Mesodermal cell (in vitro differentiated cells): ENCODE measurements at regions not wholly inside any gene's neighbourhood (a gene's known extent, or its start where the extent isn't known, plus 50 kb on each side); places are given as distances from the start of the nearest gene placed in this dataset.

Experiments used
- H3K27ac ChIP-seq: 2 replicates; pipeline ENCODE4 v1.7.0; 2013; ENCODE audit warnings: mild to moderate bottlenecking, low read depth, low read length, moderate library complexity; ENCODE audit not compliant: severe bottlenecking
- H3K36me3 ChIP-seq: 2 replicates; pipeline ENCODE4 v1.7.1; 2013; ENCODE audit warnings: mild to moderate bottlenecking, low read length, moderate library complexity; ENCODE audit not compliant: control insufficient read depth, insufficient read depth
- H3K4me1 ChIP-seq: one replicate; pipeline ENCODE4 v1.7.1; 2013; ENCODE audit warnings: mild to moderate bottlenecking, low read length; ENCODE audit not compliant: insufficient read depth, control insufficient read depth, poor library complexity, severe bottlenecking
- H3K4me3 ChIP-seq: 2 replicates; pipeline ENCODE4 v1.7.0; 2013; ENCODE audit warnings: low read length, control low read depth, mild to moderate bottlenecking; ENCODE audit not compliant: insufficient read depth, poor library complexity, severe bottlenecking; ENCODE audit errors: extremely low read depth
- H3K9me3 ChIP-seq: 2 replicates; pipeline ENCODE4 v1.7.1; 2013; ENCODE audit warnings: mild to moderate bottlenecking, low read length, moderate library complexity; ENCODE audit not compliant: control insufficient read depth
- WGBS, 2 experiments: methylation state at CpG; one replicate each; pipeline ENCODE4 v1.1.5; 2013; ENCODE audit warnings: missing lambda C conversion rate in 2 of 2; ENCODE audit not compliant: insufficient coverage in 2 of 2; 5-methylcytosine and 5-hydroxymethylcytosine counted together

GRCh38 chr18:76750917-76751890 is 71.2 kb upstream of the ZNF236 start:
- Histone ChIP-seq H3K36me3 (no peaks in the 10 kb centered on the region), H3K4me1 (no peaks in the 10 kb centered on the region), H3K9me3 (peaks cover 21% of the 10 kb centered on the region), H3K27ac (no peak overlapping the region), H3K4me3 (no peak overlapping the region)
- WGBS, 2 experiments, result 83 to 87% methylated on average over 4 to 5 of the region's 5 CpGs

DNA sequence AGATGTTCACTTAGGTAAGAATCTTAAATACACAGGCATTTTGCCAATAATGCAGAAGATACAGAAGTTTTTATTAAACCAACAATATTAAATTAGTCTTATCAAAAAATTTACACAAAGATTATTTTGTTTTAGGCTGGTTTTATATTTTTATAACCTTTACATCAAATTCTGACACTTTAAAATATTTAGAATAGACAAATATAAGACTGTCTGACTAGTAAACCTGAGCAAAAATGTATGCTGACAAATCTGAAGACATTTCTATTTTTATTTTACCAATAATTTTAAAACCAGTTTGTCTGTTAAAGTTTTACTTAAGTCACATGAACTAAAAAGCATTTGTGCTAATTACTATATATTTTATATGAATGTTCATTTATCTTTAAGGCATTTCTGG is 72.1 kb upstream of the ZNF236 start:
- peaks cover 21% of the 10 kb centered on the region for H3K9me3 ChIP-seq
- no peak overlapping the region for H3K4me3 ChIP-seq
- no peak overlapping the region for H3K27ac ChIP-seq
- no peaks in the 10 kb centered on the region for H3K4me1 ChIP-seq
- no peaks in the 10 kb centered on the region for H3K36me3 ChIP-seq

DNA sequence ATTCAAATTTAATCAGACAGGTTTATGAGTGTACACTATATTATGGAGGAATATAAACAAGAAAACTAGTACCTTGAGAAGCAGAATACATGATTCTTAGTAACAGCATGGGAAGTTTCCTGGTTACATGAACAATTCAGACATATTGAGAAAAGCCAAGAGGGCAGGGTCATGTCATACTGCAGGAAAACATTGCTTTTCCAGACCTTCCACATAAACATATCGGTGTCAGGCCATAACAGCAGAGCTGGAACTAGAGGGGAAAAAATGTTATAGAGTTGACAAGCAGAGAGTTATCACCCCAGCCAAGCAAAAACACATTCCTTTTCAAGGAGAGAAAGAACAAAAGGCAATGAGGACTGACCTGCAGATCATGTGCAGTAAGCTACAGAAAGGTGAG is 74.7 kb upstream of the ZNF236 start:
- Histone ChIP-seq H3K9me3 (peaks cover 21% of the 10 kb centered on the region), H3K4me3 (no peak overlapping the region)

GRCh38 chr18:76741346-76741745 is 81.0 kb upstream of the ZNF236 start:
- no peaks in the 10 kb centered on the region for H3K9me3 ChIP-seq
- H3K36me3 ChIP-seq, result no peaks in the 10 kb centered on the region
- WGBS, 2 experiments, result 83 to 95% methylated on average over 2 of the region's 3 CpGs
- peaks cover 6% of the 10 kb centered on the region for H3K4me1 ChIP-seq
- H3K4me3 ChIP-seq, result no peak overlapping the region
- H3K27ac ChIP-seq, result no peak overlapping the region

More for the DNA sequence above, 74.7 kb upstream of the ZNF236 start:
- WGBS, 2 experiments, result no CpG with 5 or more reads among the region's 1 CpG
- Histone ChIP-seq H3K4me1 (no peaks in the 10 kb centered on the region), H3K36me3 (no peaks in the 10 kb centered on the region), H3K27ac (no peak overlapping the region)

GRCh38 chr18:76736309-76736708 is 86.0 kb upstream of the ZNF236 start:
- Histone ChIP-seq H3K9me3 (no peaks in the 10 kb centered on the region), H3K4me3 (no peak overlapping the region), H3K27ac (no peak overlapping the region), H3K36me3 (no peaks in the 10 kb centered on the region), H3K4me1 (peaks cover 6% of the 10 kb centered on the region)
- 88 to 90% methylated on average over 13 to 16 of the region's 18 CpGs for WGBS, 2 experiments

- WGBS, 2 experiments, result 71 to 88% methylated on average over 1 of the region's 2 CpGs
- H3K4me3 ChIP-seq, result no peak overlapping the region
- no peaks in the 10 kb centered on the region for H3K36me3 ChIP-seq
- peaks cover 9% of the 10 kb centered on the region for H3K9me3 ChIP-seq
- no peak overlapping the region for H3K27ac ChIP-seq
- no peaks in the 10 kb centered on the region for H3K4me1 ChIP-seq
These were observed 91.5 kb upstream of the ZNF236 start for GRCh38 chr18:76730901-76731300.

DNA sequence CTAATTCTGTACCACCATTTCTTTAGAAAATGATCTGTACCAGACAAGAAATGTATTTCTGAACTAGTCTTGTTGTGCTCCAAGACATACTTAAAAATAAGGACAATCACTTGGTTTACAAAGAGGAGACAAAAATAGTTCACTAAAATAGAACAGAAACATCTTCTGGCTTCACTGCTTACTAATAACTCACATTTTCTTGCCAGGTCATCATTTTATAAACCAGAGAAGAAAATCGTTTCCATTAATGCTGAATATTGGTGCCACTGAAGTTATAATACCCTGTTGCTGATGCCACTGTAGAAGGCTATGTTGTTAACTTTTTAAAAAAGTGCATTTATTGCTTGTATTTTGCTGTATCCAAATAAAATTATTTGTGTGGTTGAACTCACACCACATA is 94.8 kb upstream of the ZNF236 start:
- Histone ChIP-seq H3K4me1 (no peaks in the 10 kb centered on the region), H3K4me3 (no peak overlapping the region), H3K27ac (no peak overlapping the region), H3K9me3 (peaks cover 9% of the 10 kb centered on the region), H3K36me3 (no peaks in the 10 kb centered on the region)
- no CpG with 5 or more reads among the region's 1 CpG for whole genome bisulfite sequencing, 2 experiments

DNA sequence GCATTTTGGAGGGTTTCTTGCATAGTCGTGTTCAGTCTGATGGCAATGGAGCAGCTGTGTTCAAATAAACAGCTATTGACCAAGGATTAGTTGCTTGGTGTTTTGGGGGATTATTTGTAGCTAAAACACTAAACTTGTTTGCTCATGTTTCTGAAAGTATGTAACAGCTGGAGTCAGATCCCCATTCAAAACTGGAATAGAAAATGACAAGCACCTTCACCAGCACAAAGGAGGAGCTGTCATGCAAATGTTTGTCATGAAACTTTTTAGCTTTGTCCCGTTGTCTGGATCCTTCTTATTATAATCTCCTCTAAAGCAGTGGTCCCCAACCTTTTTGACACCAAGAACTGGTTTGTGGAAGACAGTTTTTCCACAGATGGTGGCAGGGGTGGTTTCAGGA is 96.9 kb upstream of the ZNF236 start:
- no peak overlapping the region for H3K27ac ChIP-seq
- H3K4me1 ChIP-seq, result no peaks in the 10 kb centered on the region
- peaks cover 9% of the 10 kb centered on the region for H3K9me3 ChIP-seq
- H3K4me3 ChIP-seq, result no peak overlapping the region
- WGBS, 2 experiments, result 70 to 78% methylated on average over 1 to 2 of the region's 2 CpGs
- no peaks in the 10 kb centered on the region for H3K36me3 ChIP-seq

DNA sequence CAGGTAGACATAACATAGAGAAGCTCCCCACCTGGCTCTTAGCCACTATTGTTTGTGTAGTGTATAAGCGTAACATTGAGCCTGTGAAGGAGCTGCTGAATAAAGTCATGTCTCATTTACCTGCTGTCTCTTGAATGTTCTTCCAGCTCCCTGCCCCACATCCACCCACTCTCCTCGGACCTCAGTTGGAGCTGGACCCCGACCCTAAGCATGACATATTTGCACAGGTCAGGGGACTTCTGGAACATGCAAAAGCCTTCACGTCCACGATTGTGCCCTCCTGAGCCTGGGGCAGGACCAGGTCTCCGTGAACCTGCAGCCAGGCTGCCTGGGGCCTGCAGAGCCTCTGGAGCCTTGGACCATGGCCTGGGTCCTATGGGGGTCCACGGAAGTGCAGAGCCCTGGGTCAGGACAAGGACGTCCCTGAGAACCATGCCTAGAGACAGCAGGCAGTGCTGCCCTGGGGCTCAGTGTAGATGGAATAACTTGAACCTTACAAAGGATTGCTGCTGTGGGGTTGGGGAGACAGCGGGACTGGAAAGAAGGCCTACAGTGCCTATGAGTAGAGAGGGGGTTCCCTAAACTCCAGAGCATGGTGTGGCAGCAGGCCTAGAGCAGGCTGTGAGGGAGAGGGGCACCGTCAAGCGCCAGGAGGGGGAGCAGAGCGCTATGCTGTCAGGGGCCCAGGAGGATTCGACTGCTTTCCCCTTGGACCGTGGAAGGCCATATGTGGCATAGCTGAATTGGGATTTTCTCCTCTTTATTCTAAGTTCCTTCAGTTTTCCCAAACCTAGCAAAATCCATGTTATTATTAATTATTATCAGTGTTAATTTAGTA is 99.9 kb upstream of the ZNF236 start:
- Histone ChIP-seq H3K36me3 (no peaks in the 10 kb centered on the region), H3K4me3 (no peak overlapping the region)
- 86 to 95% methylated on average over 8 to 12 of the region's 14 CpGs for WGBS, 2 experiments

DNA sequence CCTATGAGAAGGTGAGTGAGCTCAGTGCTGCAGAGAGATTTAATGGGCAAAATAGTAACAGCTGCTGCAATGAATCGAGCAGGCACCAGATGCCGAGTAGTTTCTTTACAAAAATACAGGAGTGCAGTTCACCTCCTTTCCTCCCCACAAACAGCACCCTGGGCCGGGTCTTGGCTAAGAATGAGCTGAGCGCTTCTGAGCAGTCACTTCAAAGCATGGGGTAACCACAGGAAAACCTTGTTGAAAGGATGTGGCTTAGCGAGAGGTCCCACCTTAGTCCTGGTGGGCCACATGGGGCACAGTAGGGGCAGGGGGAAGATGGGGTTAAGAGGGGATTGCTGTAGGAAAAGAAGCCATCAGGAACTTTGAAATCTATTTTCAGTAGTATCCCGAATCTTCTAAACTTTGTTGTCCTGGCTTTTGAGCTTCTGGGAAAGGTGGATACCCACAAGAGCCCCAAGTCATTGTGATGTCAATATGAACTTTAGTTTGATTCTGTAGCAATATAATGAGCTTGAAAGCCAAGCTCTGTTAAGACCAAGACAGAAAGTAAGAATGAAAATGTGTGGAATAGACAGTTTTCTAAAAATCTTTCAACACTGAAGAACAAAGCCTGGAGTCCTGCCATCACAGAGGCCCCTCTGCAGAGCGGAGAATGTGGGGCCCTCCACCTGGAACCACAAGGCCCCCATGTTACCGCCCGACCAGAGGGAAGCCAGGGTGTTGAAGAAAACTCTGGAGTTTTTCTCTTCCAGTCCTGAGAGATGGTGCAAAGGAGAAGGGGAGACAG is 101.0 kb upstream of the ZNF236 start:
- no peaks in the 10 kb centered on the region for H3K4me1 ChIP-seq
- H3K27ac ChIP-seq, result no peak overlapping the region
- peaks cover 4% of the 10 kb centered on the region for H3K9me3 ChIP-seq
- H3K4me3 ChIP-seq, result no peak overlapping the region
- 89 to 100% methylated on average over 6 to 7 of the region's 9 CpGs for WGBS, 2 experiments
- H3K36me3 ChIP-seq, result no peaks in the 10 kb centered on the region

More for the DNA sequence above, 99.9 kb upstream of the ZNF236 start:
- Histone ChIP-seq H3K27ac (no peak overlapping the region), H3K4me1 (no peaks in the 10 kb centered on the region), H3K9me3 (peaks cover 4% of the 10 kb centered on the region)
